DOHH2 (cell line): ENCODE measurements at regions not wholly inside any gene's neighbourhood (a gene's known extent, or its start where the extent isn't known, plus 50 kb on each side); places are given as distances from the start of the nearest gene placed in this dataset.

Experiments used
- EZH2phosphoT487 ChIP-seq: fragments of 200-600 bp; sonication (generic); IDR thresholded peaks from 2 replicates; pipeline ENCODE4 v1.6.1; 2017; ENCODE audit warnings: borderline replicate concordance, mild to moderate bottlenecking, antibody characterized with exemption, low read length, moderate library complexity, mixed read lengths
- TF ChIP-seq, protein P1 (sequence below): fragments of 200-600 bp; sonication (generic); IDR thresholded peaks from one replicate; pipeline ENCODE4 v1.5.1; 2014; ENCODE audit warnings: antibody characterized with exemption, mild to moderate bottlenecking, low read depth, low read length; ENCODE audit not compliant: poor library complexity, severe bottlenecking

DNA sequence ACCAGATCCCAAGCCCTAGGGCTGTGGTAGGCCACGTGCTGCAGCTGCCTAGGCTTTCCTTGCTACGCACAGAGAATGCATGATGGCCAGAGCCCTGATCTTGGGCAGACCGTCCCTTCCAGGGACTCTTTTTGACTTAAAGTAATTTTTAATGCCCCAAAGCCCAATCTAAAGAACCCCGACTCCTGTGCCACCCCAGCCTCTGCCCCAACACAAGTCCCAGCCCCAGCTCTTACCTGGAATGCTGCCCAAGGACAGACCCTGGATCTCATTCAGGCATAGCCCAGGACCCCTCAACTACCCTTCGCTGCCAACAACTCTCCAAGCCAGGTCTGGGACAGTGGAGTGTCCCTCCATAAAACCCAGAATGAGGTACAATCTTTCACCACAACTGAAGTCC lies 211.7 kb upstream of the B3GAT1 start:
- TF ChIP-seq, protein P1, sequence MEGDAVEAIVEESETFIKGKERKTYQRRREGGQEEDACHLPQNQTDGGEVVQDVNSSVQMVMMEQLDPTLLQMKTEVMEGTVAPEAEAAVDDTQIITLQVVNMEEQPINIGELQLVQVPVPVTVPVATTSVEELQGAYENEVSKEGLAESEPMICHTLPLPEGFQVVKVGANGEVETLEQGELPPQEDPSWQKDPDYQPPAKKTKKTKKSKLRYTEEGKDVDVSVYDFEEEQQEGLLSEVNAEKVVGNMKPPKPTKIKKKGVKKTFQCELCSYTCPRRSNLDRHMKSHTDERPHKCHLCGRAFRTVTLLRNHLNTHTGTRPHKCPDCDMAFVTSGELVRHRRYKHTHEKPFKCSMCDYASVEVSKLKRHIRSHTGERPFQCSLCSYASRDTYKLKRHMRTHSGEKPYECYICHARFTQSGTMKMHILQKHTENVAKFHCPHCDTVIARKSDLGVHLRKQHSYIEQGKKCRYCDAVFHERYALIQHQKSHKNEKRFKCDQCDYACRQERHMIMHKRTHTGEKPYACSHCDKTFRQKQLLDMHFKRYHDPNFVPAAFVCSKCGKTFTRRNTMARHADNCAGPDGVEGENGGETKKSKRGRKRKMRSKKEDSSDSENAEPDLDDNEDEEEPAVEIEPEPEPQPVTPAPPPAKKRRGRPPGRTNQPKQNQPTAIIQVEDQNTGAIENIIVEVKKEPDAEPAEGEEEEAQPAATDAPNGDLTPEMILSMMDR: no peak
- TF ChIP-seq EZH2phosphoT487: no peak
